Ovary (tissue), 7 donors: ENCODE measurements at regions not wholly inside any gene's neighbourhood (a gene's known extent, or its start where the extent isn't known, plus 50 kb on each side); places are given as distances from the start of the nearest gene placed in this dataset.
"Not testable (repeated sequence)": the region's sequence is repeated elsewhere in the genome, so short reads cannot be mapped to it uniquely, and the experiment has no call there.

ENCODE experiments used
- DNase-seq, 5 donors: peaks; one replicate each; pipeline ENCODE4 v3.0.0-alpha.2; 2019 to 2020
- H3K27ac ChIP-seq, 2 donors: fragments of 200-600 bp; one replicate each; pipeline versions ENCODE4 v1.5.1 to v1.8.0; 2019 to 2022
- H3K27me3 ChIP-seq: fragments of 200-600 bp; one replicate; pipeline ENCODE4 v1.8.0; 2022
- H3K36me3 ChIP-seq: fragments of 200-600 bp; sonication (generic); one replicate; pipeline ENCODE4 v1.5.1; 2019
- H3K4me1 ChIP-seq: one replicate; pipeline ENCODE4 v1.8.1; 2013; ENCODE audit warnings: mild to moderate bottlenecking, moderate library complexity; ENCODE audit not compliant: insufficient read depth
- H3K4me3 ChIP-seq: fragments of 200-600 bp; sonication (generic); one replicate; pipeline ENCODE4 v1.5.1; 2017
- H3K9me3 ChIP-seq, 2 donors: fragments of 200-600 bp in 1 of 2; sonication (generic) in 1 of 2; one replicate each; pipeline versions ENCODE4 v1.5.1 to v1.8.1; 2013 to 2019; ENCODE audit warnings: mild to moderate bottlenecking in 1 of 2, moderate library complexity in 1 of 2
- CTCF ChIP-seq, 3 donors: fragments of 450-650 bp in 2 of 3; fragments of 200-600 bp in 1 of 3; IDR thresholded peaks; one replicate each; pipeline versions ENCODE4 v1.5.1 to v1.8.0; 2016 to 2022; ENCODE audit warnings: antibody characterized with exemption in 3 of 3, mild to moderate bottlenecking in 1 of 3
- EP300 ChIP-seq: sonication (generic); formaldehyde crosslinking; IDR thresholded peaks from one replicate; pipeline ENCODE4 v1.6.1; 2017; ENCODE audit warnings: antibody characterized with exemption
- POLR2A ChIP-seq: fragments of 450-650 bp; IDR thresholded peaks from one replicate; pipeline ENCODE4 v1.6.1; 2017; ENCODE audit warnings: antibody characterized with exemption, mild to moderate bottlenecking, moderate library complexity
- WGBS, 3 donors: extraction: QIAGEN DNeasy Blood & Tissue Kit in 1 of 3; methylation state at CpG; one replicate each; pipeline versions ENCODE4 v1.1.5 to v1.1.7; 2013 to 2017; 5-methylcytosine and 5-hydroxymethylcytosine counted together
- intact Hi-C, 4 donors: fragments of 100-400 bp; cut with DNase I; formaldehyde crosslinking; loops; one replicate each; pipeline versions ENCODE4 v1.11.0 to v1.15.1; 2022 to 2023
- donor health status: DM: no; HTN: no; CAD: no; lungs with moderate emphysema.
- donor health status: DM: no; HTN: no; CAD: no.
- donor health status: Bipolar disorder and iron deficiency.
- donor health status: DM: no; HTN: no; CAD: no.
- donor health status: DM: yes; HTN: yes; CAD: no.

GRCh38 chr13:81230386-81230785 is 889.5 kb upstream of the SPRY2 start:
- H3K27me3 ChIP-seq = no peaks in the 10 kb centered on the region
- H3K4me3 ChIP-seq = no peak overlapping the region
- no peak overlapping the region for H3K27ac ChIP-seq
- H3K9me3 ChIP-seq = no peaks in the 10 kb centered on the region
- WGBS, 3 donors = 5 to 32% (median 18%) methylated on average over 2 of the region's 2 CpGs
- H3K4me1 ChIP-seq = no peaks in the 10 kb centered on the region
- H3K36me3 ChIP-seq = no peaks in the 10 kb centered on the region
- intact Hi-C loops = no loop called here
- no peak for DNase-seq
- TF ChIP-seq CTCF (IDR thresholded peaks at IDR 0.05) (no peak), POLR2A (no peak), EP300 (no peak)

- intact Hi-C loops, H3K9me3 ChIP-seq, H3K4me1 ChIP-seq, H3K4me3 ChIP-seq, DNase-seq, H3K27ac ChIP-seq, H3K36me3 ChIP-seq, H3K27me3 ChIP-seq: not testable (repeated sequence)
- 65 to 72% (median 70%) methylated on average over 4 of the region's 4 CpGs for WGBS, 3 donors
These were observed 885.9 kb upstream of the SPRY2 start for GRCh38 chr13:81226830-81227229.

- intact Hi-C loops = no loop called here
These were observed 883.4 kb upstream of the SPRY2 start for GRCh38 chr13:81224209-81224833.

GRCh38 chr13:81223778-81224177 is 882.9 kb upstream of the SPRY2 start:
- intact Hi-C loops = no loop called here
- 74 to 87% (median 75%) methylated on average over 6 of the region's 6 CpGs for WGBS, 3 donors
- no peak overlapping the region for H3K4me3 ChIP-seq

More at GRCh38 chr13:81224209-81224833, 883.4 kb upstream of the SPRY2 start:
- no peaks in the 10 kb centered on the region for H3K4me1 ChIP-seq
- WGBS, 3 donors = 79 to 87% (median 82%) methylated on average over 7 of the region's 7 CpGs
- H3K27me3 ChIP-seq = no peaks in the 10 kb centered on the region
- H3K36me3 ChIP-seq = no peaks in the 10 kb centered on the region
- H3K9me3 ChIP-seq = no peaks in the 10 kb centered on the region
- H3K27ac ChIP-seq = no peak overlapping the region
- DNase-seq = no peak
- no peak overlapping the region for H3K4me3 ChIP-seq
- TF ChIP-seq POLR2A (no peak), CTCF (IDR thresholded peaks at IDR 0.05) (no peak), EP300 (no peak)

More at GRCh38 chr13:81223778-81224177, 882.9 kb upstream of the SPRY2 start:
- no peak for DNase-seq
- Histone ChIP-seq H3K36me3 (no peaks in the 10 kb centered on the region), H3K4me1 (no peaks in the 10 kb centered on the region), H3K27ac (no peak overlapping the region), H3K9me3 (no peaks in the 10 kb centered on the region), H3K27me3 (no peaks in the 10 kb centered on the region)
- TF ChIP-seq POLR2A (no peak), CTCF (IDR thresholded peaks at IDR 0.05) (no peak), EP300 (no peak)
